Urinary bladder (tissue), 3 donors: ENCODE measurements at regions not wholly inside any gene's neighbourhood (a gene's known extent, or its start where the extent isn't known, plus 50 kb on each side); places are given as distances from the start of the nearest gene placed in this dataset.

Source experiments
- DNase-seq: peaks from one replicate; pipeline ENCODE4 v3.0.0-alpha.2; 2015; ENCODE audit errors: extremely low spot score
- H3K27ac ChIP-seq: one replicate; pipeline ENCODE4 v1.5.1; 2013; ENCODE audit warnings: low read depth, mild to moderate bottlenecking, moderate library complexity
- H3K36me3 ChIP-seq: one replicate; pipeline ENCODE4 v1.6.1; 2013; ENCODE audit warnings: mild to moderate bottlenecking, moderate library complexity; ENCODE audit not compliant: insufficient read depth
- H3K4me1 ChIP-seq: one replicate; pipeline ENCODE4 v1.6.1; 2013; ENCODE audit warnings: mild to moderate bottlenecking, moderate library complexity; ENCODE audit not compliant: insufficient read depth
- H3K4me3 ChIP-seq: one replicate; pipeline ENCODE4 v1.5.1; 2013; ENCODE audit warnings: low read depth, low read length
- WGBS: extraction: QIAGEN DNeasy Blood & Tissue Kit; methylation state at CpG from one replicate; pipeline ENCODE4 v1.1.7; 2013; 5-methylcytosine and 5-hydroxymethylcytosine counted together
- donor health status: healthy with polysubstance abuse.
- donor health status: healthy.

DNA sequence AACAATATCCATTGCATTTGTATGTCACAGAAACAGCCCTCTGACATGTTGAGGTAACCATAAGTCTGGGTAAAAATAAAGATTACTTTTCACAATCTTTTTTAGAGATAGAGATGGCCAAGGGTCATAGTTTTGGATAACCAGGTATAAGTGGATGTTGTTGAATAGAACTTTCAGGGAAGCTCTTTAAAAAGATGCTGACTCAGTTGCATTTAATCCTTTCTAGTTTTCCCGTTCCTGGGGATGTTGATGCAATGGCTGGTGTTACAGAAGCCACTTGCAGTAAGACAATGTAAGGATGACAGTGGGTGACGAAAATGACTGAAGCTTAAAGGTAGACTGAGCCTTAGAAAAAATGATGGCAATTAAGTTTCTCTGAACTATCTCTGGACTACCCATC, 1473.7 kb downstream of the AACS start:
- WGBS: 73% methylated on average over 2 of the region's 2 CpGs

DNA sequence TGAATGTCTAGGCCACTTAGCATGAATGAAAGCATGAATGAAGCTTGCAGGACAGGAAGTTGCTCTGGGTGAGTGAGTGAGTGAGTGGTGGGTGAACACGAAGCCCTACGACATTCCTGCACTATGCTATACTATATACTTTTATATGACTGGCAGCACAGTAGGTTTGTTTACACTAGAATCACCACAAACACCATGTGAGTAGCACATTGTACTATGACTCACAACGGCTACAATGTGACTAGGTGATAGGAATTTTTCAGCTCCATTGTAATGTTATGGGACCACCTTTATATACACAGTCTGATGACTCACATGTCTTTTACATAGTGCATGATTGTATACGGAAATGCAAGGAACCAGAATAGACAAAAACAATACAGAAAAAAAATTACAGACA, 1480.2 kb downstream of the AACS start:
- Histone ChIP-seq H3K4me3 (no peak overlapping the region), H3K27ac (no peak overlapping the region), H3K4me1 (no peaks in the 10 kb centered on the region), H3K36me3 (no peaks in the 10 kb centered on the region)
- WGBS: 46% methylated on average over 4 of the region's 4 CpGs
- no peak for DNase-seq

More for the DNA sequence above, 1473.7 kb downstream of the AACS start:
- H3K4me1 ChIP-seq: no peaks in the 10 kb centered on the region
- H3K4me3 ChIP-seq: no peak overlapping the region
- H3K36me3 ChIP-seq: no peaks in the 10 kb centered on the region
- no peak for DNase-seq
- no peak overlapping the region for H3K27ac ChIP-seq

DNA sequence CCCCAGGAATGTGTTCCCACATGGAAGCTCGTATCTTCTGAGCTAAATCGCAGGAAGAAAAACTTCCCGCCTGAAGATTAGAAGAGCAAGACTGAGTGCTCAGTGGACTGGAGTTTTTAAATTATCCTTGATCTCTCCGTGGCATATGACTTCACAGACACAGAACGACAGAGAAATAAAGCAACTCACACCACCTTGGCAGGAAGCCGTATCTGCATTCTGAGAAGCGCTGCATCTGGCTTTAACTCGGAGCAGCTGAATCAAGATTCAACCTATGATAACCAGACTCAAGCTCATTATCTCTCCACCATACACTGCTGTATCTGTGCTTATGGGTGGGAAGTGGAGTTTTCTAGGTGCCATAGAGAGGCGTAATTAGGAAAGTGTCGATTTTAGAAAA, 1482.7 kb downstream of the AACS start:
- WGBS: 42% methylated on average over 10 of the region's 10 CpGs
- Histone ChIP-seq H3K36me3 (no peaks in the 10 kb centered on the region), H3K4me3 (no peak overlapping the region), H3K27ac (no peak overlapping the region), H3K4me1 (no peaks in the 10 kb centered on the region)
- no peak for DNase-seq

DNA sequence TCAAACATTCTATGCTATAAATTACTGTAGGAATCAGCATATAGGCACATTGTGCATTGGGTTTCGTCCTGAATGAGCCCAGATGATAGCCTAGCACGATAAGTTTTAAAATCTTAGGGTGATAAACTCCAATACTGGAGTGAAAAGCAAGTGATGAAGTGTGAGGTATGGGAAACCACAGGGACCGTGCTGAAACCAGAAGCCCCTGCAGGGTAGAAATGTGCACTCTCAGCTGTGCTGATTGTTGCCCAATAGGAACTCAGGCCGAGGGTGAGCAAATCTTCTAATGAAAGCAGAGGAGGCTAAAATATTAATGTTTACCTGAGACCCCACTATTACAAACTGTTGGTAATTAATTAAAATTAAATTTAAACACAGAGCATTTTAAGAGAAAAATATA, 1486.6 kb downstream of the AACS start:
- 31% methylated on average over 4 of the region's 4 CpGs for WGBS
- H3K36me3 ChIP-seq: no peaks in the 10 kb centered on the region
- no peaks in the 10 kb centered on the region for H3K4me1 ChIP-seq
- no peak overlapping the region for H3K27ac ChIP-seq
- no peak for DNase-seq
- no peak overlapping the region for H3K4me3 ChIP-seq

DNA sequence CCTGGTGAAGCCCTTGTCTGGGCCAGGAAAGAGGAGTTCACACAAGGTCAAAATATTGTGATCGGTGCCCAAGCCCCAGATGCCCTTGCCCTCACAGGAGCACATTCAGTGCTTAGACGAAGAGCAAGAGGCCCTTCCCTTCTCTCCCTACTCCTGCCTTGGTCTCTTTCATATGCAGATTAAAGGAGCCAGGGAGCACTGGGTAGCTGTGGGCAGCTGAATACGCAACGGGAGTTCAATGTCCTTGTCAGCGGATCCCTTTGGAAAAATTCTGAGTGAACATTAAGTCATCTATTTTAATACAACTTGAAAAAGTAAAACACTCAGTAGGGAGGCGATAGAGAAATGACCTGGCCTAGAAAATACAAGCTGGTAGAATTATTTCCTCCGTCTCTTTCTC, 1489.4 kb downstream of the AACS start:
- Histone ChIP-seq H3K36me3 (no peaks in the 10 kb centered on the region), H3K4me3 (no peak overlapping the region), H3K4me1 (no peaks in the 10 kb centered on the region), H3K27ac (no peak overlapping the region)
- DNase-seq: no peak
- 66% methylated on average over 7 of the region's 7 CpGs for WGBS

DNA sequence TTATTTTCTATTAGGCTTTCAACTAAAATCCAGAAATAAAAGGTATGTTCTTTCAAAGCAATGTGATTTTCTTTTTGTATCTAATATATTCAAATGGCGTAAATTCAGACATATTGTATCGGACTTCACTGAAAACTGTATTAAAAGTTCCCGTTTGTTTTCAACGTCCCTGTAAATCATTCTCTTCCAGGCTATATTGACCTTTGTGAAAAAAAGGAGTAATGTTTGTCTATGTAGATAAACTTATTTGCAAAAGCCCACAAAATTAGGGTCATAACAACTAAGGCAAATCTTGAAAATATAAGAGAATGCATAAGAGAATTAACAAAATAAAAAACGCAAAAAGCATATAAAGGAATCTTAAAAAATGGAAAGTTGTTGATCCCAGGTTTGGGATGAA, 1492.4 kb downstream of the AACS start:
- Histone ChIP-seq H3K4me3 (no peak overlapping the region), H3K27ac (no peak overlapping the region), H3K36me3 (no peaks in the 10 kb centered on the region), H3K4me1 (no peaks in the 10 kb centered on the region)
- DNase-seq: no peak
- 76% methylated on average over 5 of the region's 5 CpGs for WGBS

- no peak for DNase-seq
- Histone ChIP-seq H3K4me1 (no peaks in the 10 kb centered on the region), H3K27ac (no peak overlapping the region), H3K36me3 (no peaks in the 10 kb centered on the region), H3K4me3 (no peak overlapping the region)
- 66% methylated on average over 2 of the region's 2 CpGs for WGBS
Measured at GRCh38 chr12:126558219-126558618, 1493.0 kb downstream of the AACS start.

DNA sequence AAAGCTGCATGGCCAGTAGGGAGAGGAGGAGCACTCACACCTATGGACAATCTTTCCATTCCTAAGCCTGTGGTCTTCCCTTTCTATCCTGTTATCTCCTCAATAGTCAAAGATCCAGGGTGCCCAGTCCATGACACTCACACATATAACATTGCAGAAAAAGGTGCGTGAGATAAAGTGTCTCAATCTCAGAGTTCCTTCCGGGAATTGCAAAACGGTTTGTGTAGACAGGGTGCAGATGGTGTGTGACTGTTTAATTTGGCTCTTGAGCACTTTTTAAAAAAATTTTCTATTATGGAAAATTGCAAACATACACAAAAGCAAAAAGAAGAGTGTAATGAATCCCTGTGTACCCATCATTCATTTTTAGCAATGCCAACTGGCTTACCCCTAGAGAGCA, 1493.6 kb downstream of the AACS start:
- no peaks in the 10 kb centered on the region for H3K4me1 ChIP-seq
- no peak overlapping the region for H3K4me3 ChIP-seq
- DNase-seq: no peak
- 58% methylated on average over 3 of the region's 3 CpGs for WGBS
- no peak overlapping the region for H3K27ac ChIP-seq
- no peaks in the 10 kb centered on the region for H3K36me3 ChIP-seq

DNA sequence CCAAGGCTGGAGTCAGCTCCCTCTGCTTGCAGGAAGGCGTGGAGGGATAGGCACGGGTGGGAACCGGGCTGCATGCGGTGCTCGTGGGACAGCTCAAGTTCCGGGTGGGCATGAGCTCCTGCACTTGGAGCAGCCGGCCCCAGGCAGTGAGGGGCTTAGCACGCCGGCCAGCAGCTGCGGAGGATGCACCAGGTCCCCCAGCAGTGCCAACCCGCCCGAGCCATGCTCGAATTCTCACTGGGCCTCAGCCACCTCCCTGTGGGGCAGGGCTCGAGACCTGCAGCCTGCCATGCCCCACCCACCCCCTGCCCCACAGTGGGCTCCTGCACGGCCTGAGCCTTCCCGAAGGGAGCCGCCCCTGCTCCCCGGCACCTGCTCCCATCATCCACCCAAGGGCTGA, 1501.8 kb downstream of the AACS start:
- DNase-seq: no peak
- no peaks in the 10 kb centered on the region for H3K4me1 ChIP-seq
- no peak overlapping the region for H3K4me3 ChIP-seq
- WGBS: 89% methylated on average over 18 of the region's 18 CpGs
- no peaks in the 10 kb centered on the region for H3K36me3 ChIP-seq
- no peak overlapping the region for H3K27ac ChIP-seq

GRCh38 chr12:126569706-126570105, 1504.5 kb downstream of the AACS start:
- H3K4me1 ChIP-seq: no peaks in the 10 kb centered on the region
- no peak overlapping the region for H3K4me3 ChIP-seq
- H3K36me3 ChIP-seq: no peaks in the 10 kb centered on the region
- H3K27ac ChIP-seq: no peak overlapping the region
- WGBS: 77% methylated on average over 5 of the region's 5 CpGs
- no peak for DNase-seq

- Histone ChIP-seq H3K4me3 (no peak overlapping the region), H3K36me3 (no peaks in the 10 kb centered on the region), H3K4me1 (no peaks in the 10 kb centered on the region), H3K27ac (no peak overlapping the region)
- no peak for DNase-seq
- WGBS: 56% methylated on average over 3 of the region's 3 CpGs
Measured at GRCh38 chr12:126570566-126570965, 1505.3 kb downstream of the AACS start.

GRCh38 chr12:126572170-126572569, 1506.9 kb downstream of the AACS start:
- Histone ChIP-seq H3K4me1 (no peaks in the 10 kb centered on the region), H3K4me3 (no peak overlapping the region), H3K36me3 (no peaks in the 10 kb centered on the region), H3K27ac (no peak overlapping the region)
- no peak for DNase-seq

GRCh38 chr12:126581655-126582054, 1516.4 kb downstream of the AACS start:
- H3K36me3 ChIP-seq: no peaks in the 10 kb centered on the region
- DNase-seq: no peak
- no peak overlapping the region for H3K4me3 ChIP-seq
- H3K27ac ChIP-seq: no peak overlapping the region
- no peaks in the 10 kb centered on the region for H3K4me1 ChIP-seq

- WGBS: 57% methylated on average over 3 of the region's 3 CpGs
- H3K36me3 ChIP-seq: no peaks in the 10 kb centered on the region
- H3K4me3 ChIP-seq: no peak overlapping the region
- no peak overlapping the region for H3K27ac ChIP-seq
- H3K4me1 ChIP-seq: no peaks in the 10 kb centered on the region
- DNase-seq: no peak
Measured at GRCh38 chr12:126582231-126582630, 1517.0 kb downstream of the AACS start.

DNA sequence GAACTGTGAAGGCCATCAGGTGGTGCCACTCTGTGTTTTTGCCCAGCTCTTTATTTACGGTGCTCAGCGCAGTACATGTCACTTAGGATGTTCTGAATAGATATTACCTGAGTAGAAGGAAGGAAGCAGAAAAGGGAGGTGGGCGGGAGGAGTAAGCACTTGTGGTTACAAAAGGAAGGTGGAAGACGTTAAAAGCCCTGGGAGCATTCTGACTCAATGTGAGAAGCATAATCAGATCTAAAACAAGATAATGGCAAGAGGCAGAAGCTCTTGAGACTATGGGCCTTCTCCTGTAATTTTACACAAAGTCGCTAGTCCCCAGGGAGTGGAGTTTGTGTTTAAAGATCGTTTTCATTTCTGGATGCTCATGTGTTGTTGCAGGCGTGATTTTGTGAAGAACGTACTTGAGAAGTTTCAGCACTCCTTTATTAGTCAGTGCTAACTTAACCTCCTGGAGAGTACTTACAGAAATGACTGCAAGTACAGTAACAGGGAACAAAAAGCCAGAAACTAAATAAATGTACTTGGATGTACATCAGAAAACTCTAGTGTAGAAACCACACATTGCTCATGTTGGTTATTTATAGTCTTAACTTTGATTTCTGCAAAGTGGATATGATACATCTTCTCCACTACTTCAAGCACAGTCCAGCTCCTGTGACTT, 1523.5 kb downstream of the AACS start:
- H3K27ac ChIP-seq: no peak overlapping the region
- 71% methylated on average over 8 of the region's 8 CpGs for WGBS
- H3K4me3 ChIP-seq: no peak overlapping the region
- no peak for DNase-seq
- H3K36me3 ChIP-seq: no peaks in the 10 kb centered on the region
- no peaks in the 10 kb centered on the region for H3K4me1 ChIP-seq
